Mesothelial cell of epicardium (in vitro differentiated cells): ENCODE measurements at regions not wholly inside any gene's neighbourhood (a gene's known extent, or its start where the extent isn't known, plus 50 kb on each side); places are given as distances from the start of the nearest gene placed in this dataset.

ENCODE experiments used
- DNase-seq, 2 experiments: peaks; one replicate each; pipeline ENCODE4 v3.0.0; 2021; ENCODE audit warnings: low spot score in 2 of 2; ENCODE audit not compliant: unreplicated experiment in 2 of 2
- H3K27ac Mint-ChIP-seq: 2 replicates; pipeline ENCODE4 v1.8.0; 2021; ENCODE audit warnings: mixed read lengths
- H3K27me3 Mint-ChIP-seq: 2 replicates; pipeline ENCODE4 v1.8.0; 2021; ENCODE audit warnings: low read depth, mixed read lengths
- H3K36me3 Mint-ChIP-seq: 2 replicates; pipeline ENCODE4 v1.8.0; 2021; ENCODE audit warnings: mixed read lengths
- H3K4me1 Mint-ChIP-seq: 2 replicates; pipeline ENCODE4 v1.8.0; 2021; ENCODE audit warnings: mixed read lengths
- H3K4me3 Mint-ChIP-seq: 2 replicates; pipeline ENCODE4 v1.8.0; 2021; ENCODE audit warnings: mild to moderate bottlenecking, moderate library complexity, mixed read lengths
- H3K9me3 Mint-ChIP-seq: 2 replicates; pipeline ENCODE4 v1.8.0; 2021; ENCODE audit warnings: mixed read lengths
- CTCF ChIP-seq: fragments of 200-600 bp; sonication (generic); IDR thresholded peaks from one replicate; pipeline ENCODE4 v1.5.0; 2021; ENCODE audit warnings: antibody characterized with exemption; ENCODE audit not compliant: unreplicated experiment

GRCh38 chr4:83821493-83821892 is 285.6 kb downstream of the GPAT3 start:
- Mint-ChIP-seq H3K4me1 (no peaks in the 10 kb centered on the region), H3K36me3 (peaks cover 2% of the 10 kb centered on the region), H3K4me3 (no peak overlapping the region), H3K27me3 (no peaks in the 10 kb centered on the region), H3K27ac (no peak overlapping the region), H3K9me3 (peaks cover 41% of the 10 kb centered on the region)
- no peak for DNase-seq
- no peak for TF ChIP-seq CTCF

DNA sequence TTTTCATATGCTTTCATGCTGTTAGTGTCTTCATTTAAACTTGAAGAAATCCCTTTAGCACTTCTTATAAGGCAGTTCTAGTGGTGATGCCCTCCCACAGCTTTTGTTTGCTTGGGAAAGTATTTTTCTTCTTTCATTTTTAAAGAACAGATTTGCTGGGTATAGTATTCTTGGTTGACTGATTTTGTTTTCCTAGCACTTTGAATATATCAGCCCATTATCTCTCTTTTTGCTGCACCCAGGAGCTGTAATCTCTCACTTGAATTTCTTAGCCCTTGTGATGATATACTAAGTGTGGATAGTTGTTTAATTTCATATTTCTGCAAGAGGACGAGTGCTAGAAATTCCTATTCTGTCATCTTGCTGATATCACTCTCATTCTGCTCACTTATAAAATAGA is 283.7 kb downstream of the GPAT3 start:
- Mint-ChIP-seq H3K36me3 (peaks cover 2% of the 10 kb centered on the region), H3K4me3 (no peak overlapping the region), H3K27ac (no peak overlapping the region), H3K4me1 (no peaks in the 10 kb centered on the region), H3K27me3 (peaks cover 1% of the 10 kb centered on the region), H3K9me3 (peaks cover 35% of the 10 kb centered on the region)
- TF ChIP-seq CTCF = no peak
- DNase-seq = no peak

- Mint-ChIP-seq H3K27me3 (peaks cover 3% of the 10 kb centered on the region), H3K27ac (no peak overlapping the region), H3K4me3 (no peak overlapping the region), H3K9me3 (no peaks in the 10 kb centered on the region), H3K36me3 (no peaks in the 10 kb centered on the region), H3K4me1 (no peaks in the 10 kb centered on the region)
- no peak for DNase-seq
- no peak for TF ChIP-seq CTCF
These were observed 274.5 kb downstream of the GPAT3 start for GRCh38 chr4:83810428-83810827.

DNA sequence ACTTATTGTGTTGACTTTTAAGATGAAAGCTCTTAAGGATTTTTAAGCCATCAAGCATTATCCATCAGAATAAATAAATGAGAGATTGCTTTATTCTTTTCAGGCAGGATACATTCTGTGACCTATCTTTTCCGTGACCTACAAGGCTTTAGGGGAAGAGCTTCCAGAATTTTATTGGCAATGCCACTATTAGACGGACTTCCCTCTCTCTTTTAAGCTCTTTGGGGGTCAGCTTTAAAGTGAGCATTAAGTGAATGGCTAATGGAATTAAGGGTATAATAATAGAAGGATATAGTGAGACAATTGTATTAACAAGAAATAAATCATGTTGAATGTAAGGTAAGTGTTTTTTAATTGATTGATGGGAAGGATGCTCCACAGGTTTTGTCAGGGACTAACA is 273.7 kb downstream of the GPAT3 start:
- Mint-ChIP-seq H3K4me1 (no peaks in the 10 kb centered on the region), H3K36me3 (no peaks in the 10 kb centered on the region), H3K9me3 (no peaks in the 10 kb centered on the region), H3K4me3 (no peak overlapping the region), H3K27me3 (peaks cover 1% of the 10 kb centered on the region), H3K27ac (no peak overlapping the region)
- TF ChIP-seq CTCF = no peak
- DNase-seq = no peak

GRCh38 chr4:83793481-83793880 is 257.6 kb downstream of the GPAT3 start:
- no peak overlapping the region for H3K4me3 Mint-ChIP-seq
- peaks cover 19% of the 10 kb centered on the region for H3K27me3 Mint-ChIP-seq
- no peak overlapping the region for H3K27ac Mint-ChIP-seq
- no peaks in the 10 kb centered on the region for H3K4me1 Mint-ChIP-seq
- TF ChIP-seq CTCF = no peak
- no peak for DNase-seq
- no peaks in the 10 kb centered on the region for H3K36me3 Mint-ChIP-seq
- H3K9me3 Mint-ChIP-seq = no peaks in the 10 kb centered on the region

GRCh38 chr4:83785891-83786290 is 250.0 kb downstream of the GPAT3 start:
- Mint-ChIP-seq H3K27ac (no peak overlapping the region), H3K9me3 (no peaks in the 10 kb centered on the region)
- TF ChIP-seq CTCF = no peak

More at GRCh38 chr4:83785891-83786290, 250.0 kb downstream of the GPAT3 start:
- peaks cover 2% of the 10 kb centered on the region for H3K27me3 Mint-ChIP-seq
- no peak overlapping the region for H3K4me3 Mint-ChIP-seq
- H3K36me3 Mint-ChIP-seq = no peaks in the 10 kb centered on the region
- no peak for DNase-seq
- no peaks in the 10 kb centered on the region for H3K4me1 Mint-ChIP-seq
